ENCODE measurements at regions not wholly inside any gene's neighbourhood (a gene's known extent, or its start where the extent isn't known, plus 50 kb on each side); places are given as distances from the start of the nearest gene placed in this dataset.

- Histone ChIP-seq H3K27me3 (ENCODE audit: control insufficient read depth, insufficient read depth, low read length) (no peaks in the 10 kb centered on the region), H3K4me3 (ENCODE audit: low read depth, low read length) (no peak overlapping the region), H3K36me3 (ENCODE audit: control insufficient read depth, insufficient read depth, low read length) (no peaks in the 10 kb centered on the region)
- DNase-seq (ENCODE audit: low read depth) (peak; percentile 52), FAIRE-seq (no peak)
- no peak for TF ChIP-seq CTCF (IDR thresholded peaks at IDR 0.05; ENCODE audit: insufficient read depth, low read length, severe bottlenecking)
Measured at GRCh38 chr1:232183802-232184201, 446.1 kb downstream of the SIPA1L2 start.

GRCh38 chr1:232183266-232183800, 446.6 kb downstream of the SIPA1L2 start:
- DNase-seq (ENCODE audit: low read depth) (no peak), FAIRE-seq (no peak)
- H3K4me3 ChIP-seq (ENCODE audit: low read depth, low read length): no peak overlapping the region
- H3K27me3 ChIP-seq (ENCODE audit: control insufficient read depth, insufficient read depth, low read length): no peaks in the 10 kb centered on the region
- TF ChIP-seq CTCF (IDR thresholded peaks at IDR 0.05; ENCODE audit: insufficient read depth, low read length, severe bottlenecking): no peak
- H3K36me3 ChIP-seq (ENCODE audit: control insufficient read depth, insufficient read depth, low read length): no peaks in the 10 kb centered on the region

GRCh38 chr1:232182236-232182635, 447.7 kb downstream of the SIPA1L2 start:
- FAIRE-seq (no peak), DNase-seq (ENCODE audit: low read depth) (no peak)
- Histone ChIP-seq H3K36me3 (ENCODE audit: control insufficient read depth, insufficient read depth, low read length) (no peaks in the 10 kb centered on the region), H3K4me3 (ENCODE audit: low read depth, low read length) (no peak overlapping the region), H3K27me3 (ENCODE audit: control insufficient read depth, insufficient read depth, low read length) (no peaks in the 10 kb centered on the region)
- no peak for TF ChIP-seq CTCF (IDR thresholded peaks at IDR 0.05; ENCODE audit: insufficient read depth, low read length, severe bottlenecking)

- DNase-seq (ENCODE audit: low read depth) (no peak), FAIRE-seq (no peak)
- TF ChIP-seq CTCF (IDR thresholded peaks at IDR 0.05; ENCODE audit: insufficient read depth, low read length, severe bottlenecking): no peak
- H3K27me3 ChIP-seq (ENCODE audit: control insufficient read depth, insufficient read depth, low read length): no peaks in the 10 kb centered on the region
- H3K36me3 ChIP-seq (ENCODE audit: control insufficient read depth, insufficient read depth, low read length): no peaks in the 10 kb centered on the region
- no peak overlapping the region for H3K4me3 ChIP-seq (ENCODE audit: low read depth, low read length)
Measured at GRCh38 chr1:232180779-232181136, 449.2 kb downstream of the SIPA1L2 start.

- no peak for FAIRE-seq
- H3K36me3 ChIP-seq (ENCODE audit: control insufficient read depth, insufficient read depth, low read length): no peaks in the 10 kb centered on the region
- no peak for TF ChIP-seq CTCF (IDR thresholded peaks at IDR 0.05; ENCODE audit: insufficient read depth, low read length, severe bottlenecking)
- H3K27me3 ChIP-seq (ENCODE audit: control insufficient read depth, insufficient read depth, low read length): no peaks in the 10 kb centered on the region
- peak; percentile 7 for DNase-seq (ENCODE audit: low read depth)
- H3K4me3 ChIP-seq (ENCODE audit: low read depth, low read length): no peak overlapping the region
Measured at GRCh38 chr1:232179896-232180778, 449.8 kb downstream of the SIPA1L2 start.
